Dermis microvascular lymphatic vessel endothelial cell (primary cell): ENCODE measurements at regions not wholly inside any gene's neighbourhood (a gene's known extent, or its start where the extent isn't known, plus 50 kb on each side); places are given as distances from the start of the nearest gene placed in this dataset.

Experiments used
- DNase-seq, 2 donors: peaks; one replicate each; pipeline versions ENCODE4 v3.0.0 to v3.0.0-alpha.2; 2010; ENCODE audit warnings: low read depth in 2 of 2

- no peak for DNase-seq
Observed at GRCh38 chr10:58932577-58933314, 243.7 kb upstream of the PHYHIPL start.

- no peak for DNase-seq
Observed at GRCh38 chr10:58936364-58936763, 240.1 kb upstream of the PHYHIPL start.

- DNase-seq = no peak
Observed at GRCh38 chr10:58937423-58937822, 239.0 kb upstream of the PHYHIPL start.

DNA sequence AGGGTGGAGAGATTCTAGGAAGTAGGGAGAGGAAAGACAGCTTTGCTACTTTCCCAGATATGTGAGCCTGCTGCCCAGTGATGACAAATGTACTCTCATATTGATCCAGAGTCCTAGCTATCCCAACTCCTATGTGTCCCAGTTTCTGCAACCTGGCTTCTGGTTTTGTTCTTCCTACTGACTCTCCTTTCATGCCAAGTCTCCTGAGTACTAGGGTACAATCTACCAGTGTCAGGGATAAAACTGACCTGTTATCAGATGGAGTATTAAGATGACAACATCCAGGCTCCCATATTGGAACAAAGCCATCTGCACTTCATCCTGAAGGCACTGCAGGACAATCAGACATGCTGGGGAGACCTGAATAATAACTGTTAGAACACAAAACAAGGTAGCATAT, 233.7 kb upstream of the PHYHIPL start:
- no peak for DNase-seq

GRCh38 chr10:58943256-58943890, 233.1 kb upstream of the PHYHIPL start:
- DNase-seq = no peak

- DNase-seq = no peak
Observed at GRCh38 chr10:58943960-58944359, 232.5 kb upstream of the PHYHIPL start.

DNA sequence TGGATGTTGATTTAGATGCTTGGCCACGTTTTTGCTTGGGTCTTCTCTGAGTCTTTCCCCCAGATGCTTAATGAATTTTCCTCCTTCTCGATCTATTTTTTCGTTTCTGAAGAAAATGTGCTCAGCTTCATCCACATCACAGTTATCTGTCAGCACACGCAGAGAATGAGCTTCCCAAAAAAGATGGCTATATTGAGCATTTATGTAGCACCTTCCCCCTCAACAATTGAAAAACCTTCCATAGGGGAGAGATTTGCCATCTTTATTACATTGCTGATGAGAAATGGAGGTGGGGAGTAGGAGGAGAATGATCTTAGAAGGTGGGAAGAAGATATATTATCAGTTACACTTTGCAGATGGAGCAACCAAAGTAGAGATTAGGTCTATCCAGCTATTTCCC, 228.1 kb upstream of the PHYHIPL start:
- DNase-seq = no peak

- no peak for DNase-seq
Observed at GRCh38 chr10:58950618-58951017, 225.8 kb upstream of the PHYHIPL start.

- DNase-seq = no peak
Observed at GRCh38 chr10:58951087-58951486, 225.4 kb upstream of the PHYHIPL start.

DNA sequence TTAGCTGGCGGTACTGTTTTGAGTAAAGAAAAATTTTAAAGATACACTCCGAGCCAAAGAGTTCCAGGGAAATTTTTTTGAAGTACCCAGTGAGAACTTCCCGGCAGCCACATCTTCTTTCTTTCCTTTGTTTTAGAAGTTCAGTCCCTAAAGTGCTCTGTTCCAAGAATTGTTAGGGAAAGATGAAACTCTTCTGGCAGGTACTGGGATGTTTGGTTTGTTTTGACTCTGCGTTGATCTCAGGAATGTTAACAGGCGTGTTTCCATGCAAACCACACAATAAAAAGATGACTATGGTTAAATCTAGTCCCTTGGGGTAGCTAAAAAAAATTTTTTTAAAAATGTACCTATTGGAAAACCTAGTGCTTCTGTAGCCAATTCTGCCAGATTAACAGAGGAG, 224.7 kb upstream of the PHYHIPL start:
- DNase-seq = no peak

DNA sequence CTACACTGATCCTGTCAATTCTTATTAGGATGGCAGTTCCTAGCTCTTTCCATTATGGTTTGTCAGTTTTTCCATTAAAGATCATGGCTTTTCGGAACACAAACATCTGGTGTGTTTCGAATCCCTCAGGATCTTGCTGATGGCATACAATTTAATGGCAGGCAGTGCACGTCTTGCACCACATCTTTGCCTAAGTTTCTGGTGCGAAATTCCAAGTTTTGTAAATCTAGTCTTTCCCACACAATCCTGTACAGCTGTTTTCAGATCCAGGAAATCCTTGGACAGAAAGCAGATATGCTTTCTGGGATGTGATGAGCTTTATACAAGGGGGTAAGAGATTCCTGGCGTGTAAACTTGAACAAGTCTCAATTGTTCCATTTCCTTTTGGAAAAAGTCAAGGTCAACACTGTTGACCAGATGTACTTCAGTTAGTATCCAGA, 224.3 kb upstream of the PHYHIPL start:
- DNase-seq = no peak

GRCh38 chr10:58952747-58953466, 223.5 kb upstream of the PHYHIPL start:
- DNase-seq = peak; percentile 9 to 23

- DNase-seq = no peak
Observed at GRCh38 chr10:58954178-58954577, 222.3 kb upstream of the PHYHIPL start.

DNA sequence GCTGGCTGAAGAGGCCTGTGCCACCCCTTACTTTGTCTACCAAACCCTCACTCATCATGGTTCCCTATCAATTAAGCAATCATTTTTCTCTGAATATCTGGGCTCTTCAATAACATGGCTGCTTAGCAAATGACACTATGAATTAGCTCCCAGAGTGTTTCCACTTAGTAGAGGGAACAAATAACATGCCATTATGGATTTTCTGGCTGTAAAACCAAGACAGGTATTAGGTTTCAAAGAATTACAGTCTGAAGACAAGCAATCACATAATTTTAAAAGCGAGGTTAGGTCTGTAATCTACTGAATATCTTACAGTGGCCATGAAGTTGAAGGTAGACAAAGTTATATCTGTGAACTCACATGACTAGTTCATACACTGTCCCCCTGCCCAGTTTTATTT, 220.8 kb upstream of the PHYHIPL start:
- DNase-seq = no peak

- DNase-seq = no peak
Observed at GRCh38 chr10:58956926-58957325, 219.5 kb upstream of the PHYHIPL start.

GRCh38 chr10:58957517-58957916, 218.9 kb upstream of the PHYHIPL start:
- no peak for DNase-seq

GRCh38 chr10:58963101-58963534, 213.3 kb upstream of the PHYHIPL start:
- no peak for DNase-seq

DNA sequence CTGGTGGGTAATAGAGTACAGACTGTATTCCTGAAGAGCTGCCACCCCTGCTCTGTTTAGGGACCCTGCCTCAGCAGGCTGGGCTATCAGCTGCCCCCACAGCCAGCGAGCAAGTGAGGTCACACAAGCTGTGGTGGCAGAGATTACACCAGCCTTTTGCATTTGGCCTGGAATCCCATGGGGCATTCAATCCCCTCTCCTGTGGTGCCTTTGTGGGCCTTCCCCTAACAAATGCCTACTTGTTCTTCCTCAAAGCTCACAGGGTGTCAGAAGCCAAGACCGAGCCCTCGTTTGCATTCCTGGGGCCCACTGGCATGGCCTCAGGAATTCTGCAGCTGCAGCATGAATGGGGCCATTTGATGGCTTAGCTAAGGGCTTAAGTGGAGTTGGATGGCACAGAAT, 212.7 kb upstream of the PHYHIPL start:
- DNase-seq = no peak

- no peak for DNase-seq
Observed at GRCh38 chr10:58965855-58966254, 210.6 kb upstream of the PHYHIPL start.

DNA sequence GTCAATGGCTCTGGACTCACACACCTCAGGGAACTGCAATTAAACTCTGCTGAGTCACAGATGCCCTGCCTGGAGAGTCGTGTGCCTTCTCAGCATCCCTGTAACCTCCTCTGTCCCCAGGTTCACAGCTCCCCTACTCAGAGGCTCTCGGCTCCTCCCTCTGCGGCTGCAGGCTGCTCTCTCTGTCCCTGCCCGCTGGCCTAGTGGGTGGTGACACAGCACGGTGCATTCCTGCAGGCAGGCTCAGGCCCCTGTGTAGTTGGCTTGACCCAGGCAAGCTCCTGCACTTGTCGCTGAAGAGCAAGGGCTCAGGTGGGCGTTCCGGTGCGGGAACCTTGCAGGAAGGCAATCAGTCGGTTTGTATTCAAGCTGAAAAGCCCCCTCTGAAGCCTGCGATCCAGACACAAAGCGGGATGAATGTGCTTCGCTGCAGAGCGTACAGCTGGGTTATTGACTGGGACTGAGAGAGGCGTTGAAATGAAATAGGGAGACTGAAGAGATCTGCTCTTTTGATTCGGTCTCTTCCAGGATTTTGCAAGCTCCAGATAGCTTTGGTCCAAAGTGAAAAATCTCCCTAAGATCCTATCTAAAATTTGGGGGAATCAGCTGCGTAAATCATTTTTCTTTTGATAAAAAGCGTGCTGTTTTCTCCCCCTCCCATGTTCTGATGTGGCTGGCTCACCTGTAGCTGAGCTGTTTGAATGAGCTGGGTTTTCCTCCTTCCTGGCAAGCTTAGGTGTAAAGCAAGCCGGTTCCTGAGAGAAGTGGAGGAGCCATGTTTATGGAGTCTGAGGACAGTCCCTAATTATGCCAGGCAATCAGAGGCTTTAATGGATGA, 208.7 kb upstream of the PHYHIPL start:
- DNase-seq = no peak

GRCh38 chr10:58968389-58968755, 208.1 kb upstream of the PHYHIPL start:
- no peak for DNase-seq

DNA sequence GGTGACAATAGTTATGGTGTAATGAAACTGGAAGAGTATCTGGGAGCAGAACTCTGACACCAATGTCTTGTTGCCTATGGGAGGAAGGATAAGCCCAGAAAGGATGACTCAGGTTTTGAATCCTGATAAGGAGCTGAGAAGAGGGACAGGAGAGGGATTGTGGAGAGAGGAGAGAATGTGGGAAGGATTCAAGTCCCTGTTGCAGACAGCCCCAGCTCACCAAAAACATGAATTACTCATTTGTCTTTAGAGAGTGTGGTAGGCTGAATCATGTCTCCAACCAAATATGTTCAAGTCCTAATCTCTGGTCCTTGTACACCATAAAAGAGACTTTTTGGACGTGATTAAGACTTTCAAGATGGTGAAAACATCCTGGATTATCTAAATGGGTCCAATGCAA, 206.9 kb upstream of the PHYHIPL start:
- no peak for DNase-seq
